ENCODE measurements at regions not wholly inside any gene's neighbourhood (a gene's known extent, or its start where the extent isn't known, plus 50 kb on each side); places are given as distances from the start of the nearest gene placed in this dataset.

DNA sequence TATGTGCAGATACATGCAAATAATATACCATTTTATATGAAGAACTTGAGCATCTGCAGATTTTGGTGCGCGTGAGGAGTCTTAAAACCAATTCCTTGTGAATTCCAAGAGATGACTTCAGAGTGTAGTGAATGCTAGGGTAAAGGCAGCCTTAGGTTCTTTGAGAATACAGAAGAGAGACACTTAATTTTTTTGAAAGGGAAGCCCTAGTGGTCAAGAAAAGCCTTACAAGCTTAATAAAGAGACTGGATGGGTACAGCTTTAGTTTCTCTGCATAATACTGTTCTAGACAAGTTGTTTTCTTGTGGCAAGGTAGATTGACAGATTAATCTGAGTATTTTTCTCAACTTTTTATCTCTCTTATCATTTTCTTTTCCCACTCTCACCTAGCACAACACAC, 636.5 kb downstream of the DNAJB9 start:
- TF ChIP-seq POLR2AphosphoS5 (IDR thresholded peaks at IDR 0.05; ENCODE audit: insufficient read depth in 1 of 2, low read depth in 1 of 2), result no peak
- TF ChIP-seq, protein P1, sequence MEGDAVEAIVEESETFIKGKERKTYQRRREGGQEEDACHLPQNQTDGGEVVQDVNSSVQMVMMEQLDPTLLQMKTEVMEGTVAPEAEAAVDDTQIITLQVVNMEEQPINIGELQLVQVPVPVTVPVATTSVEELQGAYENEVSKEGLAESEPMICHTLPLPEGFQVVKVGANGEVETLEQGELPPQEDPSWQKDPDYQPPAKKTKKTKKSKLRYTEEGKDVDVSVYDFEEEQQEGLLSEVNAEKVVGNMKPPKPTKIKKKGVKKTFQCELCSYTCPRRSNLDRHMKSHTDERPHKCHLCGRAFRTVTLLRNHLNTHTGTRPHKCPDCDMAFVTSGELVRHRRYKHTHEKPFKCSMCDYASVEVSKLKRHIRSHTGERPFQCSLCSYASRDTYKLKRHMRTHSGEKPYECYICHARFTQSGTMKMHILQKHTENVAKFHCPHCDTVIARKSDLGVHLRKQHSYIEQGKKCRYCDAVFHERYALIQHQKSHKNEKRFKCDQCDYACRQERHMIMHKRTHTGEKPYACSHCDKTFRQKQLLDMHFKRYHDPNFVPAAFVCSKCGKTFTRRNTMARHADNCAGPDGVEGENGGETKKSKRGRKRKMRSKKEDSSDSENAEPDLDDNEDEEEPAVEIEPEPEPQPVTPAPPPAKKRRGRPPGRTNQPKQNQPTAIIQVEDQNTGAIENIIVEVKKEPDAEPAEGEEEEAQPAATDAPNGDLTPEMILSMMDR (IDR thresholded peaks at IDR 0.05), result no peak
- no peak for TF ChIP-seq POLR2A (IDR thresholded peaks at IDR 0.05)
